ENCODE measurements at regions not wholly inside any gene's neighbourhood (a gene's known extent, or its start where the extent isn't known, plus 50 kb on each side); places are given as distances from the start of the nearest gene placed in this dataset.

- no peak for TF ChIP-seq CTCF (IDR thresholded peaks at IDR 0.05)
- TF ChIP-seq POLR2AphosphoS5 (IDR thresholded peaks at IDR 0.05): no peak
These were observed 124.8 kb upstream of the CXCR4 start for GRCh38 chr2:136242687-136243277.
